HCT116 (cell line): ENCODE measurements at regions not wholly inside any gene's neighbourhood (a gene's known extent, or its start where the extent isn't known, plus 50 kb on each side); places are given as distances from the start of the nearest gene placed in this dataset.

ENCODE experiments used
- ATAC-seq: fragments of 200-7000 bp; cut with Tn5 transposase; 2 replicates; pipeline ENCODE4 v1.9.1; 2020; ENCODE audit warnings: mild to moderate bottlenecking, moderate library complexity
- BruUV-seq: library from RNA; stranded (reverse); fragments of 400-500 nt; replicated peaks from 2 replicates; lab custom pipeline; 2021; lab: Mats Ljungman, UMichigan
- CTCF ChIA-PET: fragments of 300-600 bp; sonication (Branson Sonifier 250); formaldehyde crosslinking; loops from one replicate; lab custom pipeline; 2021; ENCODE audit warnings: antibody characterized with exemption; lab: Charles Lee
- POLR2A ChIA-PET: fragments of 300-600, 350-600 bp; sonication (Branson Sonifier 250); formaldehyde crosslinking; loops from one replicate; lab custom pipeline; 2021; ENCODE audit warnings: antibody characterized with exemption; lab: Charles Lee
- RAD21 ChIA-PET, 2 experiments: fragments of 300-600 bp; sonication (Branson Sonifier 250); formaldehyde crosslinking; loops; one replicate each; lab custom pipeline; 2023; ENCODE audit warnings: low total read pairs in 2 of 2; ENCODE audit not compliant: uncharacterized antibody in 2 of 2, unreplicated experiment in 2 of 2, low non-redundant PET in 1 of 2; lab: Charles Lee
- DNase-seq: peaks from one replicate; pipeline ENCODE4 v3.0.0-alpha.2; 2010; ENCODE audit warnings: low read depth, low spot score
- H2AFZ ChIP-seq: fragments of 200-600 bp; shearing (Covaris generic), sonication (generic); 2 replicates; pipeline ENCODE4 v1.6.1; 2017; ENCODE audit warnings: low read depth, mixed run types, mixed read lengths, antibody characterized with exemption, low read length; ENCODE audit not compliant: poor library complexity, severe bottlenecking
- H3K27ac ChIP-seq: 2 replicates; pipeline ENCODE4 v1.5.1; 2012; ENCODE audit warnings: low read depth, low read length
- H3K27me3 ChIP-seq: fragments of 200-600 bp; sonication (generic); 2 replicates; pipeline ENCODE4 v1.6.1; 2016; ENCODE audit warnings: mixed run types, low read length, mixed read lengths; ENCODE audit not compliant: insufficient read depth
- H3K36me3 ChIP-seq, 2 experiments: fragments of 200-500 bp in 1 of 2; fragments of 200-600 bp in 1 of 2; sonication (Bioruptor generic) in 1 of 2; sonication (generic) in 1 of 2; 2 replicates each; pipeline versions ENCODE4 v1.5.1 to v1.6.1; 2014 to 2016; ENCODE audit warnings: low read length in 2 of 2, inconsistent platforms in 1 of 2, mixed read lengths in 1 of 2, mixed run types in 1 of 2; ENCODE audit not compliant: insufficient read depth in 2 of 2, control insufficient read depth in 1 of 2
- H3K4me1 ChIP-seq, 2 experiments: fragments of 200-600 bp in 1 of 2; sonication (generic) in 1 of 2; 2 replicates each; pipeline versions ENCODE4 v1.5.1 to v1.6.1; 2012 to 2017; ENCODE audit warnings: low read length in 2 of 2, inconsistent platforms in 1 of 2, mild to moderate bottlenecking in 1 of 2, mixed read lengths in 1 of 2, mixed run types in 1 of 2, moderate library complexity in 1 of 2; ENCODE audit not compliant: insufficient read depth in 2 of 2, control insufficient read depth in 1 of 2
- H3K4me2 ChIP-seq: fragments of 200-600 bp; sonication (generic); 2 replicates; pipeline ENCODE4 v1.6.1; 2017; ENCODE audit warnings: mixed run types, low read length, mixed read lengths
- H3K4me3 ChIP-seq, 2 experiments: fragments of 200-600 bp in 1 of 2; sonication (generic) in 1 of 2; replicated peaks in 1 of 2; 2 replicates each; pipeline ENCODE4 v1.5.1; 2011 to 2016; ENCODE audit warnings: low read length in 2 of 2, control low read depth in 1 of 2, low read depth in 1 of 2, mild to moderate bottlenecking in 1 of 2, mixed read lengths in 1 of 2, mixed run types in 1 of 2
- H3K79me2 ChIP-seq: fragments of 200-600 bp; sonication (generic); 2 replicates; pipeline ENCODE4 v1.6.1; 2017; ENCODE audit warnings: mild to moderate bottlenecking, mixed run types, low read length, moderate library complexity, mixed read lengths; ENCODE audit not compliant: insufficient read depth
- H3K9ac ChIP-seq: fragments of 200-600 bp; sonication (generic); 2 replicates; pipeline ENCODE4 v1.6.1; 2016; ENCODE audit warnings: low read length, mixed read lengths
- H3K9me2 ChIP-seq: fragments of 200-600 bp; sonication (generic), shearing (Covaris generic); 2 replicates; pipeline ENCODE4 v1.6.1; 2017; ENCODE audit warnings: mixed run types, mild to moderate bottlenecking, moderate library complexity; ENCODE audit not compliant: insufficient read depth
- H3K9me3 ChIP-seq, 2 experiments: fragments of 200-500 bp in 1 of 2; fragments of 200-600 bp in 1 of 2; sonication (Bioruptor generic) in 1 of 2; sonication (generic) in 1 of 2; 2 replicates each; pipeline ENCODE4 v1.6.1; 2014 to 2017; ENCODE audit warnings: low read length in 2 of 2, mixed read lengths in 2 of 2, inconsistent platforms in 1 of 2, low read depth in 1 of 2, mild to moderate bottlenecking in 1 of 2, mixed run types in 1 of 2, moderate library complexity in 1 of 2; ENCODE audit not compliant: control insufficient read depth in 1 of 2, insufficient read depth in 1 of 2
- H4K20me1 ChIP-seq: fragments of 200-600 bp; sonication (generic), shearing (Covaris generic); 2 replicates; pipeline ENCODE4 v1.6.1; 2017; ENCODE audit warnings: mixed run types, mild to moderate bottlenecking, moderate library complexity; ENCODE audit not compliant: insufficient read depth
- CBX3 ChIP-seq: IDR thresholded peaks from 2 replicates; pipeline ENCODE4 v1.6.1; 2012; ENCODE audit warnings: low read depth
- CEBPB ChIP-seq: IDR thresholded peaks from 2 replicates; pipeline ENCODE4 v1.6.1; 2012; ENCODE audit warnings: low read depth
- EZH2 ChIP-seq: fragments of 200-600 bp; sonication (generic); IDR thresholded peaks from 2 replicates; pipeline ENCODE4 v1.6.1; 2017; ENCODE audit warnings: antibody characterized with exemption, mixed run types
- EZH2phosphoT487 ChIP-seq: fragments of 200-600 bp; IDR thresholded peaks from 2 replicates; pipeline ENCODE4 v1.6.1; 2018; ENCODE audit warnings: antibody characterized with exemption, borderline replicate concordance
- FOSL1 ChIP-seq: IDR thresholded peaks from 2 replicates; pipeline ENCODE4 v1.6.1; 2012; ENCODE audit warnings: low read depth
- MAX ChIP-seq: IDR thresholded peaks from 2 replicates; pipeline ENCODE4 v1.6.1; 2012
- RAD21 ChIP-seq: IDR thresholded peaks from 2 replicates; pipeline ENCODE4 v1.6.1; 2012; ENCODE audit warnings: low read depth, mild to moderate bottlenecking
- REST ChIP-seq: IDR thresholded peaks from 2 replicates; pipeline ENCODE4 v1.6.1; 2012; ENCODE audit warnings: low read depth
- SIN3A ChIP-seq: IDR thresholded peaks from 2 replicates; pipeline ENCODE4 v1.6.1; 2012; ENCODE audit warnings: low read depth
- ZFX ChIP-seq: fragments of 450-650 bp; IDR thresholded peaks from 2 replicates; pipeline ENCODE4 v1.6.1; 2017
- intact Hi-C: fragments of 100-400 bp; cut with micrococcal nuclease; formaldehyde crosslinking; loops from 2 replicates; pipeline ENCODE4 v1.10.0; 2022
- TF ChIP-seq, protein P1 (sequence below), 3 experiments: fragments of 200-600 bp in 1 of 3; sonication (generic) in 1 of 3; IDR thresholded peaks in 2 of 3; conservative IDR thresholded peaks in 1 of 3; 2 replicates each; pipeline ENCODE4 v1.5.1; 2012 to 2017; ENCODE audit warnings: low read depth in 2 of 3, low read length in 2 of 3, antibody characterized with exemption in 1 of 3, borderline replicate concordance in 1 of 3, control low read depth in 1 of 3, mild to moderate bottlenecking in 1 of 3, mixed read lengths in 1 of 3, mixed run types in 1 of 3, moderate library complexity in 1 of 3; ENCODE audit not compliant: insufficient read depth in 1 of 3
- TF ChIP-seq, protein P2 (sequence below): IDR thresholded peaks from 2 replicates; pipeline ENCODE4 v1.6.1; 2012

DNA sequence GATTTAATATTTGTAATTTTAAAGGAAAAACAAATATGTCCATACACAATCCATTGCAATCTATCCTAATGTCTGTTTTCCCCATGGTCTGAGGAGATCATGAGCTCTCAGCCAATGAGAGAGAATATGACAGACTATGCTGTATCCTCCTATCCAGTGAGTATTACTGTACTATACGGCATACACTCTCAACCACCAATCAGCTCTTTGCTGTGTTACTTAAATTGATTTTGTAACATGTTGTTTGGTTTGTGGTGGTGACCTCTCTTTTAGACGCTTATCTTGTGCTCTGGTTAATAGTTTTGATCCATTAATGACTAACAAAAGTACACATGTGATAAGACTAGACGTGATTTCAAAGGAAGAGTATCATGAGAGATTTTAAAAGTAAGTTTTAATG lies 231.5 kb upstream of the FOXN3 start:
- Histone ChIP-seq H3K27me3 (no peaks in the 10 kb centered on the region), H4K20me1 (no peaks in the 10 kb centered on the region), H3K79me2 (no peaks in the 10 kb centered on the region), H3K4me1 (no peaks in the 10 kb centered on the region), H3K27ac (no peak overlapping the region), H3K4me3 (no peak overlapping the region), H3K36me3 (no peaks in the 10 kb centered on the region), H3K9ac (no peak overlapping the region), H2AFZ (no peak overlapping the region), H3K9me2 (no peaks in the 10 kb centered on the region), H3K9me3 (no peaks in the 10 kb centered on the region), H3K4me2 (no peak overlapping the region)
- RAD21 ChIA-PET: no interaction called here
- no peak for ATAC-seq
- DNase-seq: no peak
- TF ChIP-seq SIN3A: no peak
- TF ChIP-seq CEBPB: no peak
- no peak for TF ChIP-seq MAX
- no TSS peak for BruUV-seq
- POLR2A ChIA-PET: no interaction called here
- CTCF ChIA-PET: no interaction called here
- intact Hi-C loops: no loop called here

DNA sequence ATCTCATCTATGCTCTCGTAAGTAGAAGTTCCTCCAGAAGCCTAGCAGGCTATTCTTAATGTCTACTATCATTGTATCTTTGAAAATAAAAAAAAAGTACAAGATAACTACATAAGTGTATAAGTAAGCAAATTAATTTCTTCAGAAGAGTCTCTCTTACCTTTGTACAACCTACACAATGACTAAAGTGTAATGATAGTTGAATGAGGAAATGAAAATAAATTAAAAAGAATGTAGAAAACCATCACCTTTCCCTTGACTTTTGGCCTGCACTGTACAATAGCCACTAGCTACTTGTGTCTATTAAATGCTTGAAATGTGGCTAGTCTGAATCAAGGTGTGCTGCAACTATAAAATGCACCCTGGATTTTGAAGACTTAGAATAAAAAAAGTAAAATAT lies 229.9 kb upstream of the FOXN3 start:
- no peaks in the 10 kb centered on the region for H3K4me1 ChIP-seq
- intact Hi-C loops: no loop called here
- CTCF ChIA-PET: no interaction called here
- ATAC-seq: no peak
- H3K79me2 ChIP-seq: no peaks in the 10 kb centered on the region
- POLR2A ChIA-PET: no interaction called here
- no peak overlapping the region for H3K27ac ChIP-seq
- H3K9ac ChIP-seq: no peak overlapping the region
- no peaks in the 10 kb centered on the region for H3K9me3 ChIP-seq
- no TSS peak for BruUV-seq
- H3K4me3 ChIP-seq: no peak overlapping the region
- RAD21 ChIA-PET: no interaction called here
- H3K36me3 ChIP-seq: no peaks in the 10 kb centered on the region
- DNase-seq: no peak
- TF ChIP-seq EZH2phosphoT487 (no peak), CBX3 (no peak), EZH2 (no peak), RAD21 (no peak), ZFX (no peak), FOSL1 (no peak), REST (no peak)
- TF ChIP-seq, protein P1, sequence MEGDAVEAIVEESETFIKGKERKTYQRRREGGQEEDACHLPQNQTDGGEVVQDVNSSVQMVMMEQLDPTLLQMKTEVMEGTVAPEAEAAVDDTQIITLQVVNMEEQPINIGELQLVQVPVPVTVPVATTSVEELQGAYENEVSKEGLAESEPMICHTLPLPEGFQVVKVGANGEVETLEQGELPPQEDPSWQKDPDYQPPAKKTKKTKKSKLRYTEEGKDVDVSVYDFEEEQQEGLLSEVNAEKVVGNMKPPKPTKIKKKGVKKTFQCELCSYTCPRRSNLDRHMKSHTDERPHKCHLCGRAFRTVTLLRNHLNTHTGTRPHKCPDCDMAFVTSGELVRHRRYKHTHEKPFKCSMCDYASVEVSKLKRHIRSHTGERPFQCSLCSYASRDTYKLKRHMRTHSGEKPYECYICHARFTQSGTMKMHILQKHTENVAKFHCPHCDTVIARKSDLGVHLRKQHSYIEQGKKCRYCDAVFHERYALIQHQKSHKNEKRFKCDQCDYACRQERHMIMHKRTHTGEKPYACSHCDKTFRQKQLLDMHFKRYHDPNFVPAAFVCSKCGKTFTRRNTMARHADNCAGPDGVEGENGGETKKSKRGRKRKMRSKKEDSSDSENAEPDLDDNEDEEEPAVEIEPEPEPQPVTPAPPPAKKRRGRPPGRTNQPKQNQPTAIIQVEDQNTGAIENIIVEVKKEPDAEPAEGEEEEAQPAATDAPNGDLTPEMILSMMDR (IDR thresholded peaks at IDR 0.05 in 2 of 3, conservative IDR thresholded peaks at IDR 0.05 in 1 of 3; ENCODE audit: borderline replicate concordance in 1 of 3, insufficient read depth in 1 of 3, low read depth in 2 of 3, low read length in 2 of 3): no peak
- TF ChIP-seq, protein P2, sequence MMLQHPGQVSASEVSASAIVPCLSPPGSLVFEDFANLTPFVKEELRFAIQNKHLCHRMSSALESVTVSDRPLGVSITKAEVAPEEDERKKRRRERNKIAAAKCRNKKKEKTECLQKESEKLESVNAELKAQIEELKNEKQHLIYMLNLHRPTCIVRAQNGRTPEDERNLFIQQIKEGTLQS: no peak
- no peaks in the 10 kb centered on the region for H3K9me2 ChIP-seq
- H2AFZ ChIP-seq: no peak overlapping the region
- no peak overlapping the region for H3K4me2 ChIP-seq
- H3K27me3 ChIP-seq: no peaks in the 10 kb centered on the region
- no peaks in the 10 kb centered on the region for H4K20me1 ChIP-seq
